ENCODE measurements at regions not wholly inside any gene's neighbourhood (a gene's known extent, or its start where the extent isn't known, plus 50 kb on each side); places are given as distances from the start of the nearest gene placed in this dataset.

DNA sequence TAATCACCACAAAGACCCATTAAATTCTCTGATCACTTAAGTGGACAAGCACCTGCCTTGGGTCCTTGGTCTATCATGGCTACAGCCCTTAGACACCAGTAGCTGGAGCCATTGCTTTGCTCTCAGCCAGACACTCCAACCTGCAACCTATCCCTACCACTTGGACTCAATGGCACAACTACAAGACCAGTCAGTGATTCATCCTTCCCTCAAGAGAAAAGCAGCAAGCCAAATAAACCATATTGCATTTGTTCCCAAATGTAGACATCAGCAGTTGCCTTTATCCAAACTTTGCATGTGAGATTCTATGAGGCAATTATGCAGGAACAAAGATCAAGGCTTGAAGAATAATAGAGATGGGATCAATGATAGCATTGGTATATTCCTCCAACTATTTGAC is 263.4 kb downstream of the HHIPL2 start:
- no peak for DNase-seq

DNA sequence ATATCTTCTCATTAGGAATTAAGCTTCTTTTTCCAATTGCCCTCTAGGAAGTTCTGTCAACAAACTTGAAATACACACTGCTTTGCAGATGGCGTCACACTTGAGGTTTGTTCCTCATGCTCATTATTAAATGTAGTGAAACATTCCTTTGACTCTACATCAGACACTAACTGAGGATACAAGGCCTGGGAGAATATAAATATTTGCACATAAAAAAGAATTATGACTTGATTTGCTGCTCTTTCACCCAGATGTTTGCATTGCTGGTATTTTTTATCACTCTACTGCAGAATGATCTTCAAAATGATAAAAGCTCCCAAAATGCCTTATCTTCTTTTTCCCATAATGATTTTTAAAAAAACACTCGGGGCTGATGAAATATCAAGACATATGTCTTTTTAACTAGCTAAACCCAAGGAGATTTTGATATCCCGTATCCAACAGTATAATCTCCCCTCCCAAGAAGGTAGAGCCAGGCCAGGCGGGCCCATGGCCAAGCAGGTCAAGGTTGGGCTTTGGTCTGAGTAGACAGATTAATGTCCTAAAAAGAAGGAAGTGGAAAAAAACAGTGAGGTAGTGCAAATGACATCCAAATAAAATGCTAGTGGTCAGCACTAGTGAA is 264.6 kb downstream of the HHIPL2 start:
- DNase-seq = no peak

DNA sequence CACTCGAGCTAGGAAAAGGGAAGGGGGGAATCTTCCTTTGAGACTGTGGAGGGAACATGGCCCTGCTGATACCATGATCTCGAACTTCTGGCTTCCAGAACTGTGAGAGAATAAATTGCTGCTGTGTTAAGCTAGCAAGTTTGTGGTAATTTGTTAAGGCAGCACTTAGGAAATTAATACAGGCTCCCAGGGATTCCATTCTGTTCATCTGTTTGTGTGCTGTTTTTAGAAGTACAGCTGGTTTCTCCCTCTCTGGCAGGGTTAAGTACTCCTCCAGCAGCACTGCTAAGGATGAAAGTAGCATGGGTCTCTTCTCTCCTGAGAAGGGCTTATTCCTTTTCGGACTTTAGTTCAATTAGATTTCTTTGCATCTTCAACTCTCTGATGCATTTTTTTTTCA is 268.3 kb downstream of the HHIPL2 start:
- DNase-seq = no peak

DNA sequence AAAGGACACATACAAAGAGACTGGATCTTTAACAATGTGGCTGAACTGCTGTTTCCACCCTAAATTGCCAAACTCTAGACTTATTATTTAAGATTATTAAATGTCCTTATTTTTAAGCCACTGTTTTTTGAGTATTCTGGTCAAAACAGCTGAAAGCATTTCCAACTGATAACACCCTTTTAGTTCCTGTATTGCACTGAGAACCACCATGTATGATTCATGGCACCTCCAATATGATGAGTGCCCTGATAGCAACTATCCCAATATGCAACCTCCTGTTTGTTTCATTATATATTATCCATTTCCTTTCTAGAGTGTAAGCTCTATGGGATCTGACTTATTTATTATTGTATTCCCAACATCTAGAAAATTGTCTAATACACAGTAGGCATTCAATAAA is 269.4 kb downstream of the HHIPL2 start:
- no peak for DNase-seq

DNA sequence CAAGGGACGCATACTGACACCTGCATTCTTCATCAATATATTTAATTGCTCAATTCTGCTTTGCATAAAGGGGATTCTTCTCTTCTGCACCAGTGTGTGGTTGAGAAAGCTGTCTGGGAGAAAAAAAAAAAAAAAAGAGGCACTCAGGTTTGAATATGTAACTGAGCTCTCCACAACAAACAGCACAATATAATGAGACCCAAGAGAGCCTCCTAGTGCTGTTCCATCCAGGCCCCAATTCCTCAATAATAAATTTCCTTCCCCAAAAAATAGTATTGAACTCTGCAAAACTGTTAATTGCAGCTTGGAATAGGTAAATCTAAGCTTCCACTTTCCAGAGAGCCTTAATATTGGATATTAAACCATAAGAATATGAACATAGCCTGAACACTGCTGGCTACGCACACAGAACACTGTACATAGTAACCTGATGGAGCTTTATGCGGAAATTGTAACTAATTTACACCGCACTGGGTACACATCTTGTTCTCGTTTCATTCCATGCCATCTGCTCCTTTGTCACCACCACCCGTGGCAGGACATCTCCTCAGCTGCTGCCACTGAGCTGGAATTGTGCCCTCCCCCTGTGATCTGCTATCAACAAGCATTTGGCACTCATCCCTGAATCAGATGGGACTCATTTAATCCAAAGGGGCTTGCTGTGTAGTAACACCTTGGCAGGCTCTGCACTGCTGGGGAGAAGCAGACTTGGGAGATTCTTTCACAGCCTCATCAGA is 272.0 kb downstream of the HHIPL2 start:
- no peak for DNase-seq

DNA sequence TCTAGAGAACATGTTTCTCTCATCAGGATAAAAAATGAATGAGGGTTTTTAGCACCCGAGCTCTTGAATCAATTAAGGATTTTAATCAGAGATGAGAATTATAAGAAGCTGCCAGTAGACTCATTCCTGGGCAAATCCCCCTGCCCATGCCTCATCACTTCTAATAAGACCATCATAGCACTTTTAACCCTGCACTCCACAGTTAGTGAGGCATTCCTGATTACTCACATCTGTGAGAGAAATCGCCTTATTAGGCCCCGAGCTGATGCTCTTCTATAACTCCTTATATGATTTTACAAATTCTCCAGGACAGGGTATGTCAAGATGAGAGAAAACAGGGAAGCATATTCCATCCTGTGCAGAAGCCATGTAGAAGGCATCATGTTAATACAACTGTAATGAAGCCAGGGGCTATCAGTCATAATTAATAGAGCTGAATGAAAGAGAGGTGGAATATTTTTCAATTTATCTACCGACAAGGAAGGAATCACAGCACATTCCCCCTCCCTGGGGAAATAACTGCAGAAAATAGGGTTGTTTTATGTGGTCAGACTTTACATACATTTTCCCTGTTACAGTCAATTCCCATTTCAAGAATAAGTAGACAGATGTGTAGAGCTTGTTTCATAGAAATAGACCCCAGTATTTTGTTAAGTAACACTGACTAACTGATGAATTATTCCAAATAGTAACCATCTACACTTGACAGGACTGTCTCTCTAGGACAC is 272.7 kb downstream of the HHIPL2 start:
- DNase-seq = no peak

DNA sequence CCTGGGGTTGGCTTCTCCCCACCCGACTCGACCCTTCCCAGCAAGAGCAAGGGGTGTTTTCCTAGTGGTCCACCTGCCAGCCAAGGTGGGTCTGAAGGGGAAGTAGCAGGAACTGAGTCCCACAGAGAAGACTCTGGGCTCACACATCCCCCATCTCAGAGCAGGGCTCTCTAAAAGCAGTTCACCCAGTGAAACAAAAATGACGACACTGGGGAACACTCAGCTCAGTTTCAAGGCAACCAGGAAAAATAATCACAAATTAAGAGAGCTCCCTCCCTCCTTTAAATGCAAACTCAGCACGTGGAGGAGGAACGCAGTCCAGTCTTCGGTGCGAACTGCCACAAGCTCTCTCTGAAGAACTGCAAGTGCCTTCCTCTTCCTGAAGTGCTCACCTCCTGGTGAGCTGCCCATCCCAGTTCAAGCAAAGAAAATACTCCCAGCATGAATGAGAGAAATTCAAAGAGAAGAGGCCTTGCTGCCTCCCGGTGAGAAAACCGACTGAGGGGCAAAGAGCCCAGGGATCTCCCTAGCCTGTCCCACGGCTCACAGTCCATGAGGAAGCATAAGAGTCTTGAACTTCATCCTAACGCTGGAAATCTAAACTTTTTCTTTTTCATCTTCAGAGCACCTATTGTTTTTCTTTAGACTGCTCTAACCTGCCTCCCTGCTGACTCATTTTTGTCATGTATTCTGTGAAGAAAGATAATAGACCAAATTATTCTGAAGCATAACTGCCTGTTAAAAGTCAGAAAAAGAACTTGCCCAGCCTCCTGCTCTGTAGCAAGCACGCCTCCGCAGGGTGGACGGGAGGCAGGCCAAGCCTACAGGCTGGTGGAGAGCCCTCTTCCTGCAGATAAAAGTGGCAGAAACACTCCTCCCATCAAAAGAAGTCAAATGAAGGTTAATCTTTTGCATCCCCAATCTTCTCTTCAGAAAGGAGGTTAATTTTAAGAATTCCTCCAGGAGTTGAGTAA is 281.4 kb downstream of the HHIPL2 start:
- no peak for DNase-seq

DNA sequence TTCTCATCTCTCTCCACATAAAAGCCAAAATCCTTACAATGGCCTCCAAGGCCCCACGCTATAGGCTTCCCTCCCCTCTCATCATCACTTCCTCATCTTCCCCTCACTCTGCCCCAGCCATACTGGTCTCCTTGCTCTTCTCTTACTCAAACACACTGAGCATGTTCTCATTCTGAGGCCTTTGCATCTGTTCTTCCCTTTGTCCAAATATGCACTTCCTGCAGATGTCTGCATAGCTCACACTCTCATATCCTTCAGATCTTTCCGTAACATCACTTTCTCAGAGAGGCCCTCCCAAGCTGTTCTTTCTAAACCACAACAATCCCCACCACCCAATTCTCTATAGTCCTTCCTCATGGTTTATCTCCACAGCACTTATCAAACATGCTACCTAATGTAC is 284.1 kb downstream of the HHIPL2 start:
- DNase-seq = peak in 1 of 2 donors; percentile 5

DNA sequence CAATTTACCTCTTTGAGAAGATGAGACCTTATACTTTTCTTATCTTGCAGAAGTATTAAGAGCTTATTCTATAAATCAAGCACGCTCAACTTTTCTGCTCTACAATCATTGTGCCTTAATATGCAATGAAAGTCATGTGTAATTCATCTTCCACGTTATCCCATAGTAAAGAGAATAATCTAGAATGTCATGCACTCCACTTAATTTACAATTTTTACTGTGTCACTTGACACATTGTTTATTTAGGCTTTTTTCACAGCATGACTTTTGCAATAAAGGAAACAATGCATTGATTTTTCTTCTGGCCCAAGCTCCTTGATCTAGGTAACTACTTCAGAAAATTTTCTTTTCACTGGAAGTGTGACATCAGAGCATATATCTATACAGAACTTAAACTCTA is 290.9 kb downstream of the HHIPL2 start:
- DNase-seq = no peak

DNA sequence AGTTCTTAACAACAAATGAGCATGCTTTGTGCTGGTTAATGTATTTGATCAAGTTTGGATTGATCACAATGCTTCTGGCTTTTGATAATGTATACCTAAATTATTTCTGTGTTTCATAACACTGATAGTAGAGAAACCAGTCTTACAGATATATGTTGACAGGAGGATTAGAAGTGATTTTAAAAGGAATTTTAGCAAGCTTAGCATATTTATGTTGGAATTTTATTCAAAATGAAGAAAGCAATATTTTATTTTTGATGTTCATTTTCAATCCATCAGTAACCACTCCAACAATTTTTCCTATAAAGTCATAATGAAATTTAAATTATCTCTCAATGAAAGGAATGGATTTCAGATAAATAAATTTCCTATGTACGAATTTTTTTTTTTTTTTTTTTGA is 291.8 kb downstream of the HHIPL2 start:
- DNase-seq = no peak

DNA sequence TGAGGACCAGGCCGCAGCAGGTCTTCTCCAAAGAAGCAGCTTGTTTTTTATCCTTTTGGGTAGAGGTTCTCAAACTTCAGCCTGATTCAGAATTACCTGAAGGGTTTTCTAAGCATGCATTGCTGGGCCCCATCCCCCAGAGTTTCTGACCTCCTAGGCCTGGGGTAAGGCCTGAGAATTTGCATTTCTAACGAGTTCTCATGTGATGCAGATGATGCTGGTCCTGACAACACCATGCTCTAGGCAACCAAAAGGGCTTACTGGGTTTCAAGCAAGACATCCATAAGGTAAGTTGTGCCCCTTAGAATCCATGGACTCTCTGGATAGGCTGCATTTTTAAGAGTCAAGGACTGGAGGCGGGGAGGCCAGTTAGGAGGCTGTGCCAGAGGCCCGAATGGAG is 295.1 kb downstream of the HHIPL2 start:
- no peak for DNase-seq

DNA sequence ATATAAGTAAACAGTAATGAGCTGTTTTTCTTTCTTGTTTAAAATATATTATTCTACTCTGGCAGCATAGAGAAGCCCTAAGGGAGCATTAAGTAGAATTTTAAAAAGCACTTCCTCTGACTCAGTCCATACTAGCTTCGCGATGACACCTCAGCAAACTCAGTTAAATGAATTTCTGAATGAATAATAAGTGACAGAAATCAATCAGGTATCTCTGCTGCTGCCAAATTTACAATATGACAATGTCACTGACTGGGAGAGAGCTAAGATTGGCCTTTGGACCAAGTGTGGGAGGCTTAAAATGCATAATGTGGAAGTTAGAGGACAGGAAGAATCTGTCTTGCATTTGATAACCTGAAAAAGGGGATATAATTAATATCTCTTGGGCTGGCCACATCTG is 296.1 kb downstream of the HHIPL2 start:
- DNase-seq = no peak

DNA sequence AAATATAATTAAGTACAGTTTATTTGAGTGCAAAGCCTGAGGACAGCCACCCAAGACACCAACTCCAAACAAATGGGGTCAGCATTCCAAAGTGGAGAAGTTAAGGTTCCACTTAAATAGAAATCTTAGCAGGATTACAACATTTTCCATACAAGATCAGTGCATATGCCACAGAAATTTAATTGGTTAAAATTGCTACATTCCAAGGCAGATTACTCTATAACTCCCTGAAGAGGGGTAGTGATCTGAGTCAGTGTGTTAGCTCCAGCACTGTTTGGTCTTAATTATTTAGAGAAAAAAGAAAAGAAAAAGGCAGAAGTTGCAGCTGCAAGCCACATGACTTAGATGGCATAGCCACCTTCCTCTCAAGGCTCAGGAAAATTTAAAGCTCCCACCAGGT is 297.5 kb downstream of the HHIPL2 start:
- no peak for DNase-seq

DNA sequence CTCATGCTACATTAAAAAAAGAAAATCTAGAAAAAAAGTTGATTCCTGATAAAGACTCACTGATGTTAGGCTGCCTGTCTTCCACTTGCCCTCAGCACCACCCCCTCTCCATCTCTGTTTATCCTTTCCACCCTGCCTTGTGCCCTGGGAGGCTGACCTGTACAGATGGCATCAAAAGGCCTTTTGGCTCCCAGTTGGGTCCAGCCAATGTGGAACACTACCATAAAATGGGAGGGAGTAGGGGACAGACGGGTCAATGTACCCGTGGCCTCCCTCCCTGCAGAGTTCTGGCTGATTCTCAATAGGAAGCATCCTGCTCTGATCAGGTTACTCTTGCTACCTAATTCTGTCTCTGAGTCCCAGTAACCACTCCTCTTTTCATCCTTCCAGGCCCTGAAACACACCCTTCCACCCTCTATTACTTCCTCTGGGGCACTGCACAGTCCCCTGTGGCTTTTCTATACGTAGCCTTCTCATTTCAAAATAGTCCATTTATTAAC is 300.0 kb downstream of the HHIPL2 start:
- DNase-seq = no peak

DNA sequence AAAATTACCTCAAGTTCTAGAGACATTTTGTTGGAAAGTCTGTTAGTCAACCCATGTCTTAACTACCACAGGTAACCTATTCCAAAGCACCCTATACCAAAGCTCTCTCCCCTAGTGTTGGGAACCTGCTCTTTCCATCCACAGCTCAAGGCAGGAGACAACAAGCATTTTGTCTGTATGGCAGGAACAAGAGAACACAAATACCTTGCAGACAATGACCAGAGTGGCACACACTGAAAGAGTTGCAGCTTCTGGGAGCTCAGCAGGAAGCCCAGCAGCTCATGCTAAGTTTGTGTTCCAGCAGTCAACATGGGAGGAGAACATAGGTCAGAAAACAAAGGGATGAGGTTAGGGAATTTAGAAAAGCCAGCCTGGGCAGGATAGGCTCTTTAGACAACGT is 300.8 kb downstream of the HHIPL2 start:
- no peak for DNase-seq

DNA sequence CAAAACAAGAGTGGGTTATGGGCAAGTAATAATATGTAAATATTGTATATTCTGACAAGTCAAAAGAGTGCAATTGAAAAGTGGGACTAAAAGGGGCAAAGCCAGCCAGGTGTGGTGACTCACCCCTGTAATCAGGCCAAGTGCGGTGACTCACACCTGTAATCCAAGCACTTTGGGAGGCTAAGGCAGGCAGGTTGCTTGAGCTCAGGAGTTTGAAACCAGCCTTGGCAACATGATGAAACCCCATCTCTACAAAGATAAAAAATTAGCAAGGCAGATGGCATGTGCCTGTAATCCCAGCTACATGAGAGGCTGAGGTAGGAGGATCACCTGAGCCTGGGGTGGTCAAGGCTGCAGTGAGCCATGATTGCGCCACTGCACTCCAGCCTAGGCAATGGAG is 304.0 kb downstream of the HHIPL2 start:
- DNase-seq = no peak

DNA sequence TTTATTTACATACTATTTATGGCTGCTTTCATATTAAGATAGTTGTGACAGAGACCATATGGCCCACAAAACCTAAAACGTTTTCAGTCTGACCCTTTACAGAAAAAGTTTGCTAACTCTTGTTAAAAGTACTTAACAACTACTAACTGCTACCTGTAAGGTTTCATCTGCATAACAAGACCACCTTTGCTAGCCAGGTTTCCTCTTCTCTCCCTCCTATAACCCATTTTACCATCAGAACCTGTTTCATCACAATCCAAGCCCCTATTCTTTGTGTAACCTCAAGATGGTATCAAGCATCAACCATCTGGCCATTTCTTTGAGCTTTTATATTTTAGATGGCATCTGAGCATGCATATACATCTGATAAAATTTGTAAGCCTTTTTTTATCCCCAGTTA is 305.4 kb downstream of the HHIPL2 start:
- no peak for DNase-seq

DNA sequence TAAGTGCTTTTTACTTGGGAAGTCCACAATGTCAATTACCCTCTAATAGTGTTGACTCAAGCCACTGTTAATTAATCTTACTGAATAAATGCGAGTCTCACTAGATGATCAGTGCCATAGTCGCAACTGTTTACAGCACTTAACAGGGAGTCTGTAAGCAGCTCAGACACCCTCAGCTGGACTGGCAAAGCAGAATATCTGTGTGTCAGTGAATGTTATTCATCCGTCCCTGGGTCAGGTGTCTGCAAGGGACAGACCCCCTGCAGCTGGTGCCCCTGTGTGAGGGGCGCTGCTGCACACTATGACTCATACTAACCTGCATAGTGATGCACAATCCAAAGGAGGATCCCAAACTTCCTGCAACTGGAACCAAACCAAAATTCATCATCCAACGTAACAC is 306.5 kb downstream of the HHIPL2 start:
- no peak for DNase-seq

DNA sequence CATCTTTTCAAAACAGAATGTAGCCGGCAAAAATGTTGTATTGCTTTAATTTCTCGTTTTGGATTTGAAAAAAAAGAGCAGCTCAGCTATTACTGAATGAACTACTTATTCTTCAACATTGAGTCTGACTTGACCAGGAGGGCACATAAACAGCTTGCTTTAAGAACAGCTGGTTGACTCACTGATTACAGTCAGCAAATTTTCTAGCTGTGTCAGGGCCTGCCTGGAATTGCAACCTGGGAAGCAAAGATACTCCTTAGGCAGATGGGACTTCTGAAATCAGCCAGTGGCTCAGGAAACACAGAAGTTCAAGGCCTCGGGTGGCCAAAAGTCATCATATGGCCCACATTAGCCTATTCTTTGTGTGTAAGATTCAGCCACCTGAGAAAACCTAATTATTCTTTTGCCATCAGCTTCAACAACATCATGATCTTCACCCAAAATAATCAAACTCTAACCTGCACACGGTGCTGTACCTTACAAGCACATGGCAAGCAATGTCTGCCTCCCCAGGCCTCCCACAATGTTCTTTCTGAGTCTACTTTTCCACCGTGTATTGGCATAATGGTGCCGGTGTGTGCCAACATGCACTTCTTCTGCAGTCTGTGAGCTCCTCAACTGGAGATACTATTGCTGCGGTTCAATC is 307.2 kb downstream of the HHIPL2 start:
- DNase-seq = no peak

DNA sequence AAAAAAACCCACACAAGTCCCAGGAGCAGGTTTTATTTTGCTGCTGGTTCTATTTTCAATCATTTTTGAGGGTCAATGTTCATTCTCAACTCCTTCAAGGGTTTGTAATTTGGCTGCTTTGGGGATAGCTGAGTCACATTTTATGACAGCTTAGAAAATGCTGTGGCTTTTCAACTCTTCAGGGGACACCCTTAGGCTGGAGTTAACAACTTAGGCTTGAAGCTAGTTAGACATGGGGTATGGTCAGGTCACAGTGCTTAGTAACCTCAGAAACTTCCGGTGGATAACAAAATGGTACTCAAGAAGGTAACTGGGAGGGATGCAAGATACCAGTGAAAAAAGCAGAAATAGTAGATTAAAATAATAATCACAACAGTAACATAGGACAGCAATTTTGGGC is 308.8 kb downstream of the HHIPL2 start:
- no peak for DNase-seq

DNA sequence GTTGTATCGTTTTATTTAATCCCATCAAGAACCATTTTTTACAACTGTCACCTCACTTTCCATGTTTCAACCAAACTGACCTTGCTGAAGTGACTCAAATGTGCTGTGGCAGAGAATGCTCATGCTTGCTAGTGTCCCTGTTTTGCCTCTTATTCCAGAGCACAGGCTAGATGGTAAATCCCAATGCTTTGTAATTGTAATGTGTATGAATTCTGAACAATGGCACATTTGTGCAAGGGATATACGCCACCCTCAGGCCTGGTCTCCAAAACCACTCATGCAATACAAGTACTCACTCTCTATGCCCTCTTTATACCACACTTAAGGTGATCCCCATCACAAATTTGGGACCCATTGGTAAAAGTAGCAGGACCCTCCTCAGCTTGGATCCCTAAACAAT is 313.6 kb downstream of the HHIPL2 start:
- DNase-seq = no peak

DNA sequence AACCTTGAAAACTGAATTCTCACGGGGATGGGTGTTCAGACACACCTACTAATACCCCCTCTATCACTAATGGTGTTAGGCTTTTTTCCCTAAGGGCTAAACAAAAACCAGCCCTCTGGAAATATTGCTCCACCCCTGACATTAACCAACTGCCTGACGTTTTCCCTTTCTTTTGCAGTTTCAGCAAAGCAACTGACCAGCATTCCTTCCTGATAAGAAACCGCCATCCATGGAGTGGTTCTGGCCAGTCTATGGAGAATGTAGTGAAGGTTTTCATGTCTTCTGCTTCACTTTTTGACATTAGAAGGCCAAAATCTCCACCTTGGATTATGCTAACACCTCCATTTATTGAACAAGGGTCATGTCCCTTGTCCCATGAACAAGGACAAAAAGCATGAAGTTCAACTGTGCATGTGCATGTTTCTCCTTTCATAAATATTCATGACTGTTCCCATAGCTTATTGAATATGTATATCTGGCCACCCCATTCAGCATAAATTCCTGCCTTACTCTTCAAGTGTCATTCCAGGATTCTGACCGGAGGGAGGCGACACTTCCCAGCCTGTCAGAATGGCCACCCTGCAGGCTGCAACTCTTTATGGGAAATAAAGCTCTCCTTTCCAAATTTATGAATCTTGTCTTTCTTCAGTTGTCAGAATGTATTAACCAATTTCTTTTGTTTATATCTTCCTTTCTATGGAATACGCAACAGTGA is 314.3 kb downstream of the HHIPL2 start:
- no peak for DNase-seq
